GM23338 (cell line): ENCODE measurements at regions not wholly inside any gene's neighbourhood (a gene's known extent, or its start where the extent isn't known, plus 50 kb on each side); places are given as distances from the start of the nearest gene placed in this dataset.

Source experiments
- ATAC-seq: fragments of 200-7000 bp; cut with Tn5 transposase; 3 replicates; pipeline ENCODE4 v1.9.1; 2020
- DNase-seq: peaks from one replicate; pipeline ENCODE4 v3.0.0-alpha.2; 2015; ENCODE audit warnings: low spot score
- H2AFZ ChIP-seq: fragments of 200-600 bp; sonication (generic); 2 replicates; pipeline ENCODE4 v1.8.0; 2016; ENCODE audit warnings: antibody characterized with exemption, mild to moderate bottlenecking, moderate library complexity
- H3F3A ChIP-seq: fragments of 200-600 bp; sonication (generic); replicated peaks from 2 replicates; pipeline ENCODE4 v1.8.0; 2017; ENCODE audit warnings: antibody characterized with exemption, mixed run types, low read depth
- H3K27ac ChIP-seq: fragments of 200-600 bp; sonication (generic); 2 replicates; pipeline ENCODE4 v1.6.1; 2016; ENCODE audit warnings: low read depth
- H3K27me3 ChIP-seq: fragments of 200-600 bp; sonication (generic); 2 replicates; pipeline ENCODE4 v1.8.0; 2016; ENCODE audit warnings: mild to moderate bottlenecking, mixed run types, moderate library complexity; ENCODE audit not compliant: insufficient read depth
- H3K36me3 ChIP-seq: fragments of 200-600 bp; sonication (generic); 2 replicates; pipeline ENCODE4 v1.8.0; 2016; ENCODE audit warnings: mild to moderate bottlenecking; ENCODE audit not compliant: insufficient read depth
- H3K4me1 ChIP-seq: fragments of 200-600 bp; sonication (generic); 2 replicates; pipeline ENCODE4 v1.8.0; 2016; ENCODE audit warnings: mild to moderate bottlenecking, moderate library complexity; ENCODE audit not compliant: insufficient read depth
- H3K4me2 ChIP-seq: fragments of 200-600 bp; sonication (generic); 2 replicates; pipeline ENCODE4 v1.7.1; 2017; ENCODE audit warnings: mixed run types
- H3K4me3 ChIP-seq: fragments of 200-600 bp; sonication (generic); 2 replicates; pipeline ENCODE4 v1.6.1; 2016; ENCODE audit warnings: mixed run types
- H3K79me2 ChIP-seq: fragments of 200-600 bp; sonication (generic); replicated peaks from 2 replicates; pipeline ENCODE4 v1.8.0; 2017; ENCODE audit warnings: mild to moderate bottlenecking; ENCODE audit not compliant: insufficient read depth
- H3K9me2 ChIP-seq: fragments of 200-600 bp; sonication (generic); 2 replicates; pipeline ENCODE4 v1.8.0; 2017; ENCODE audit not compliant: insufficient read depth
- H4K20me1 ChIP-seq: fragments of 200-600 bp; sonication (generic); replicated peaks from 2 replicates; pipeline ENCODE4 v1.8.0; 2017; ENCODE audit warnings: mild to moderate bottlenecking; ENCODE audit not compliant: insufficient read depth
- H3K27ac Mint-ChIP-seq: 2 replicates; pipeline ENCODE4 v1.8.0; 2020; ENCODE audit warnings: inconsistent platforms, mild to moderate bottlenecking, moderate library complexity, mixed read lengths
- H3K27me3 Mint-ChIP-seq: 3 replicates; pipeline ENCODE4 v1.8.0; 2022; ENCODE audit warnings: low read depth, mild to moderate bottlenecking, moderate library complexity, mixed read lengths, inconsistent platforms; ENCODE audit not compliant: insufficient read depth, poor library complexity
- H3K36me3 Mint-ChIP-seq: 3 replicates; pipeline ENCODE4 v1.8.0; 2021; ENCODE audit warnings: low read depth, mild to moderate bottlenecking, inconsistent platforms, moderate library complexity, mixed read lengths
- H3K4me1 Mint-ChIP-seq: 3 replicates; pipeline ENCODE4 v1.8.0; 2020; ENCODE audit warnings: mild to moderate bottlenecking, inconsistent platforms, mixed read lengths
- H3K4me3 Mint-ChIP-seq: 3 replicates; pipeline ENCODE4 v1.8.0; 2021; ENCODE audit warnings: moderate library complexity, mild to moderate bottlenecking, inconsistent platforms, mixed read lengths
- H3K9me3 Mint-ChIP-seq: 3 replicates; pipeline ENCODE4 v1.8.0; 2020; ENCODE audit warnings: moderate library complexity, mild to moderate bottlenecking, inconsistent platforms, mixed read lengths
- CREB1 ChIP-seq: fragments of 250-450 bp; sonication (Bioruptor Pico); IDR thresholded peaks from 2 replicates; pipeline ENCODE4 v1.5.0; 2020; ENCODE audit warnings: low read depth, mild to moderate bottlenecking, moderate library complexity
- CTCF ChIP-seq, 2 experiments: fragments of 200-600 bp in 1 of 2; sonication (generic) in 1 of 2; conservative IDR thresholded peaks; 2 replicates each; pipeline versions ENCODE4 v1.5.1 to v1.6.1; 2016 to 2017; ENCODE audit warnings: antibody characterized with exemption in 2 of 2, low read depth in 2 of 2, mild to moderate bottlenecking in 2 of 2, moderate library complexity in 1 of 2
- ETS1 ChIP-seq: IDR thresholded peaks from 2 replicates; pipeline ENCODE4 v1.6.1; 2016; ENCODE audit warnings: antibody characterized with exemption
- EZH2 ChIP-seq: fragments of 200-600 bp; sonication (generic); IDR thresholded peaks from one replicate; pipeline ENCODE4 v1.8.0; 2017; ENCODE audit warnings: antibody characterized with exemption, mild to moderate bottlenecking, low read depth; ENCODE audit not compliant: unreplicated experiment
- EZH2phosphoT487 ChIP-seq: fragments of 200-600 bp; sonication (generic); IDR thresholded peaks from one replicate; pipeline ENCODE4 v1.8.1; 2018; ENCODE audit warnings: antibody characterized with exemption; ENCODE audit not compliant: unreplicated experiment
- JUNB ChIP-seq: IDR thresholded peaks from one replicate; pipeline ENCODE4 v1.6.1; 2016; ENCODE audit warnings: antibody characterized with exemption; ENCODE audit not compliant: unreplicated experiment
- NANOG ChIP-seq: IDR thresholded peaks from 2 replicates; pipeline ENCODE4 v1.6.1; 2016; ENCODE audit warnings: antibody characterized with exemption, borderline replicate concordance
- POLR2AphosphoS5 ChIP-seq: IDR thresholded peaks from 2 replicates; pipeline ENCODE4 v1.6.1; 2016; ENCODE audit warnings: antibody characterized with exemption, low read depth
- STAT1 ChIP-seq: IDR thresholded peaks from one replicate; pipeline ENCODE4 v1.6.1; 2016; ENCODE audit warnings: antibody characterized with exemption; ENCODE audit not compliant: unreplicated experiment
- ZNF114 ChIP-seq: fragments of 250-450 bp; sonication (Bioruptor Pico); IDR thresholded peaks from 2 replicates; pipeline ENCODE4 v1.5.0; 2020; ENCODE audit warnings: mild to moderate bottlenecking, moderate library complexity
- ZNF331 ChIP-seq: fragments of 250-450 bp; sonication (Bioruptor Pico); IDR thresholded peaks from 2 replicates; pipeline ENCODE4 v1.5.0; 2020; ENCODE audit warnings: low read depth, mild to moderate bottlenecking, moderate library complexity
- ZNF462 ChIP-seq: fragments of 250-450 bp; sonication (Bioruptor Pico); IDR thresholded peaks from 2 replicates; pipeline ENCODE4 v1.5.0; 2020; ENCODE audit warnings: mild to moderate bottlenecking, moderate library complexity

- no peaks in the 10 kb centered on the region for H3K9me3 Mint-ChIP-seq
Measured at GRCh38 chr2:37842732-37843440, 82.2 kb upstream of the RMDN2 start.

More at GRCh38 chr2:37842732-37843440, 82.2 kb upstream of the RMDN2 start:
- Histone ChIP-seq H4K20me1 (no peaks in the 10 kb centered on the region), H3K79me2 (no peaks in the 10 kb centered on the region), H3F3A (no peaks in the 10 kb centered on the region), H3K9me2 (0 out of 2 replicates have a peak, but pooled peaks cover 2% of the 10 kb centered on the region), H3K4me1 (peaks cover 7% of the 10 kb centered on the region; the same call in 1 of the 2 replicates), H3K27me3 (no peaks in the 10 kb centered on the region), H3K4me2 (0 out of 2 replicates have a peak overlapping the region, but pooled peaks have one; percentile 37), H3K4me3 (no peak overlapping the region), H2AFZ (no peak overlapping the region), H3K27ac (no peak overlapping the region), H3K36me3 (no peaks in the 10 kb centered on the region)
- Mint-ChIP-seq H3K27ac (peak overlapping the region; percentile 10; the same call in 1 of the 2 replicates), H3K4me1 (peaks cover 15% of the 10 kb centered on the region), H3K27me3 (peaks cover 3% of the 10 kb centered on the region), H3K36me3 (no peaks in the 10 kb centered on the region), H3K4me3 (no peak overlapping the region)
- no peak for TF ChIP-seq ZNF462 (CRISPR knock-in tag)
- no peak for TF ChIP-seq EZH2phosphoT487
- TF ChIP-seq POLR2AphosphoS5, result no peak
- TF ChIP-seq STAT1, result no peak
- no peak for TF ChIP-seq ETS1
- no peak for TF ChIP-seq NANOG
- no peak for TF ChIP-seq JUNB
- TF ChIP-seq ZNF114, result no peak
- no peak for TF ChIP-seq CREB1 (CRISPR knock-in tag)
- TF ChIP-seq CTCF (conservative IDR thresholded peaks at IDR 0.05; ENCODE audit: low read depth in 2 of 2), result no peak
- no peak for TF ChIP-seq ZNF331 (CRISPR knock-in tag)
- TF ChIP-seq EZH2, result no peak
- ATAC-seq (no peak), DNase-seq (no peak)
